ENCODE measurements at regions not wholly inside any gene's neighbourhood (a gene's known extent, or its start where the extent isn't known, plus 50 kb on each side); places are given as distances from the start of the nearest gene placed in this dataset.

- Histone ChIP-seq H3K79me2 (no peaks in the 10 kb centered on the region), H3K9me2 (replicated peaks; ENCODE audit: insufficient read depth) (no peaks in the 10 kb centered on the region), H3K36me3 (replicated peaks; ENCODE audit: insufficient read depth, low read depth) (no peaks in the 10 kb centered on the region), H2AFZ (no peak overlapping the region), H3K27ac (no peak overlapping the region), H4K20me1 (ENCODE audit: insufficient read depth, poor library complexity, severe bottlenecking) (no peaks in the 10 kb centered on the region), H3K4me1 (ENCODE audit: insufficient read depth) (no peaks in the 10 kb centered on the region), H3K9me3 (ENCODE audit: low read depth) (no peaks in the 10 kb centered on the region), H3K4me3 (no peak overlapping the region), H3K27me3 (no peaks in the 10 kb centered on the region), H3K4me2 (no peak overlapping the region)
- 94% methylated on average over 5 of the region's 5 CpGs for WGBS (ENCODE audit: low lambda C conversion rate, missing lambda C conversion rate)
- no peak for TF ChIP-seq CTCF (IDR thresholded peaks at IDR 0.05; ENCODE audit: poor library complexity)
- TF ChIP-seq EZH2phosphoT487 (IDR thresholded peaks at IDR 0.05; ENCODE audit: low read depth, severe bottlenecking, unreplicated experiment): no peak
- TF ChIP-seq EZH2 (IDR thresholded peaks at IDR 0.05; ENCODE audit: borderline replicate concordance): no peak
- no peak for DNase-seq (ENCODE audit: low spot score)
These were observed 415.2 kb upstream of the TNP1 start for GRCh38 chr2:217275091-217275490.

GRCh38 chr2:217274578-217274977, 414.7 kb upstream of the TNP1 start:
- DNase-seq (ENCODE audit: low spot score): no peak
- Histone ChIP-seq H3K27ac (no peak overlapping the region), H3K27me3 (no peaks in the 10 kb centered on the region), H4K20me1 (ENCODE audit: insufficient read depth, poor library complexity, severe bottlenecking) (no peaks in the 10 kb centered on the region), H3K4me2 (no peak overlapping the region), H3K36me3 (replicated peaks; ENCODE audit: insufficient read depth, low read depth) (no peaks in the 10 kb centered on the region), H3K9me2 (replicated peaks; ENCODE audit: insufficient read depth) (no peaks in the 10 kb centered on the region), H3K79me2 (no peaks in the 10 kb centered on the region), H3K4me1 (ENCODE audit: insufficient read depth) (no peaks in the 10 kb centered on the region), H3K9me3 (ENCODE audit: low read depth) (no peaks in the 10 kb centered on the region), H3K4me3 (no peak overlapping the region), H2AFZ (no peak overlapping the region)
- 93% methylated on average over 4 of the region's 4 CpGs for WGBS (ENCODE audit: low lambda C conversion rate, missing lambda C conversion rate)
- TF ChIP-seq EZH2phosphoT487 (IDR thresholded peaks at IDR 0.05; ENCODE audit: low read depth, severe bottlenecking, unreplicated experiment): no peak
- no peak for TF ChIP-seq CTCF (IDR thresholded peaks at IDR 0.05; ENCODE audit: poor library complexity)
- TF ChIP-seq EZH2 (IDR thresholded peaks at IDR 0.05; ENCODE audit: borderline replicate concordance): no peak

GRCh38 chr2:217273851-217274250, 414.0 kb upstream of the TNP1 start:
- H3K4me2 ChIP-seq: no peak overlapping the region
- H3K27me3 ChIP-seq: no peaks in the 10 kb centered on the region
- H3K4me3 ChIP-seq: no peak overlapping the region
- H3K36me3 ChIP-seq (replicated peaks; ENCODE audit: insufficient read depth, low read depth): no peaks in the 10 kb centered on the region
- no peaks in the 10 kb centered on the region for H4K20me1 ChIP-seq (ENCODE audit: insufficient read depth, poor library complexity, severe bottlenecking)
- no peaks in the 10 kb centered on the region for H3K9me3 ChIP-seq (ENCODE audit: low read depth)
- no peak overlapping the region for H2AFZ ChIP-seq
- H3K9me2 ChIP-seq (replicated peaks; ENCODE audit: insufficient read depth): no peaks in the 10 kb centered on the region
- no peaks in the 10 kb centered on the region for H3K79me2 ChIP-seq
- DNase-seq (ENCODE audit: low spot score): no peak
- no peak overlapping the region for H3K27ac ChIP-seq
- H3K4me1 ChIP-seq (ENCODE audit: insufficient read depth): no peaks in the 10 kb centered on the region
- TF ChIP-seq CTCF (IDR thresholded peaks at IDR 0.05; ENCODE audit: poor library complexity) (no peak), EZH2 (IDR thresholded peaks at IDR 0.05; ENCODE audit: borderline replicate concordance) (no peak)
- 91% methylated on average over 2 of the region's 2 CpGs for WGBS (ENCODE audit: low lambda C conversion rate, missing lambda C conversion rate)

GRCh38 chr2:217273162-217273561, 413.3 kb upstream of the TNP1 start:
- Histone ChIP-seq H3K9me3 (ENCODE audit: low read depth) (no peaks in the 10 kb centered on the region), H3K9me2 (replicated peaks; ENCODE audit: insufficient read depth) (no peaks in the 10 kb centered on the region), H3K27me3 (no peaks in the 10 kb centered on the region), H2AFZ (no peak overlapping the region), H3K27ac (no peak overlapping the region), H3K4me2 (no peak overlapping the region), H3K4me1 (ENCODE audit: insufficient read depth) (no peaks in the 10 kb centered on the region), H3K36me3 (replicated peaks; ENCODE audit: insufficient read depth, low read depth) (no peaks in the 10 kb centered on the region), H3K4me3 (no peak overlapping the region), H3K79me2 (no peaks in the 10 kb centered on the region), H4K20me1 (ENCODE audit: insufficient read depth, poor library complexity, severe bottlenecking) (no peaks in the 10 kb centered on the region)
- DNase-seq (ENCODE audit: low spot score): no peak
- WGBS (ENCODE audit: low lambda C conversion rate, missing lambda C conversion rate): 69% methylated on average over 4 of the region's 4 CpGs
- TF ChIP-seq EZH2phosphoT487 (IDR thresholded peaks at IDR 0.05; ENCODE audit: low read depth, severe bottlenecking, unreplicated experiment) (no peak), EZH2 (IDR thresholded peaks at IDR 0.05; ENCODE audit: borderline replicate concordance) (no peak)
